ENCODE measurements at regions not wholly inside any gene's neighbourhood (a gene's known extent, or its start where the extent isn't known, plus 50 kb on each side); places are given as distances from the start of the nearest gene placed in this dataset.
"Not testable (repeated sequence)": the region's sequence is repeated elsewhere in the genome, so short reads cannot be mapped to it uniquely, and the experiment has no call there.

DNA sequence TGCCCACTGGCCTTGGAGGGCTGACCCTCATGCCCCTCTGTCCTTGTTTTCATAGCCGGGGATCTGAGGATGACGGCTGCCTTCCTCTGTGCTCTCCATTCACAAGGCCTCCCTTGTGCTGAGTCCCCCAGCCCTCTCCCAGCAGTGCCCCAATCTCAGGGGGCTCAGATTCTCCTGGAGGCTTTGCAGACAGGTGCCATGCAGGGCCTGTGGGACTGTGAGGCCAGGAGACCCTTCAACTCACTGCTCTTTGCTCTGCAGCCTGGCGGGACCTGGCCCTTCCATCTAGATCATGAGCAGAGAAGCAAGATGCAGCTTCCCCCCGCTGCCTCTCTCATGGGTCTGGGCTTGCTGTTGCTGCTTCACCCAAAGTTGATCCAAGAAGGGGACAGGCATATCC lies 356.0 kb downstream of the BCL11B start:
- no peak for DNase-seq (ENCODE audit: low read depth)

GRCh38 chr14:98916476-98916875 lies 355.5 kb downstream of the BCL11B start:
- no peak for DNase-seq (ENCODE audit: low read depth)

DNA sequence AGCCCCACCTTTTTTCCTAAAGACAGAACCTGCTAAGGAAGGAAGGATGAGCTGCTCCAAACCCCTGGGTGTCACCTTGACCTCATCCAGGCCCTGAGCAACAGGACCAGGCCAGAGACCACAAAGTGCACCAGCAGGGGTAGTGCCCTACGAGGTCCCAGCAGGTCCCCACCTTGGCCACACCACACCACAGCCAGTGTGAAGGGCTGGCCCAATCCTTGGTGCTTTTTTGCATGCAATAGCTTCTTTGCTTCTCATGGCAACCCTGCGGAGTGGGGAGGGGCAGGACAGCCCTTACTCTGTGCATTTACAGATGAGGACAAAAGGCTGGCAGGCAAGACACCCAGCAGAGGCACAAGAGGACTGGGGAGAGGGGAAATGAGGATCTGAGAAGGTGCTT lies 352.6 kb downstream of the BCL11B start:
- DNase-seq (ENCODE audit: low read depth), result no peak

DNA sequence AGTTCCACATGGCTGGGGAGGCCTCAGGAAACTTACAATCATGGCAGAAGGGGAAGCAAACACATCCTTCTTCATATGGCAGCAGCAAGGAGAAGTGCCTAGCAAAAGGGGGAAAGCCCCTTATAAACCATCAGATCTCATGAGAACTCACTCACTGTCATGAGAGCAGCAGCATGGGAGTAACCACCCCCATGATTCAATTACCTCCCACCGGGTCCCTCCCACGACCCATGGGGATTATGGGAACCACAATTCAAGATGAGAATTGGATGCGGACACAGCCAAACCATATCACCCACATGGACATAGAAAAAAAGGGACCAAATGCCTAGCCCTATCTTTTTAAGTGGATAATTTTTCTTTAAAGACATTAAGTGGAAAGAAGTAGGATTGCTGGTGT lies 350.7 kb downstream of the BCL11B start:
- DNase-seq (ENCODE audit: low read depth), result not testable (repeated sequence)

GRCh38 chr14:98923596-98923995 lies 348.4 kb downstream of the BCL11B start:
- no peak for DNase-seq (ENCODE audit: low read depth)

DNA sequence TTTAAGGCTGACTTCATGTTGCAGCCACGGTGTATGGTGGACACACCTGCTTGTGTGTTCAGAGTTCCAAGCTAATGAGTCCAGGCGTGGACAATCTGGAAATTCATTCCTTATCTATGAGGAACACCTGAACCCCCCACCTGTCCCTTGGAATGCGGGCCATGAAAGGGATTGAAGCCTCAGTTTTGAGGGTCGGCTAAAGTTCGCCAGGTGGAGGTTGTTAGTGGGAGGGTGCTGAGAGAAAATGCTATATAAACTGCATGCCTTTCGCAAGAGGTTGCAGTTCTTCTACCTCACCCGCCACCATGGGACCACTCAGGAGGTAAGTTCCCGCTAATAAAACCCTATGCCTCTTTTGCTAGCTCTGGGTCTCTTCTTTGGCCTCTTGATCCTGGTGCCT lies 348.0 kb downstream of the BCL11B start:
- no peak for DNase-seq (ENCODE audit: low read depth)

- DNase-seq (ENCODE audit: low read depth), result no peak
These were observed 346.5 kb downstream of the BCL11B start for GRCh38 chr14:98925354-98926040.

DNA sequence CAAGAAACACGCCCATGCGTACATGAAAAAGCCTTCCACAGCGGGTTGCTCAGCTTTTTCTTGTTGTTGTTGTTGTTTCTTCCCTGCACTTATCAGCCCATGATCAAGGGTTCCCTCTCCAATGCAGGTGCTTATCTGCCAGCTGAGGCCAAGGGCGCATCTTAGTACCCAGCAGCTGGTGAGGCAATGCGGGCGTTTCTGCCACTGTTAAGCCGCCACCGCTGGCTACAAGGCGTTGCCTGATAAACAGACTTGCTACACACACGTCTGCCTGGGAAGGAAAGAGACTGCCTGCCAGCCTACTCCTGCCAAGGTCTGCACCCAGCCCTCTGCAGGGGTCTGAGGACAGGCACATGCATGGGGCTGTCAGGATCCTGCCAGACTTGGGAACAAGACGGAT lies 345.9 kb downstream of the BCL11B start:
- no peak for DNase-seq (ENCODE audit: low read depth)

GRCh38 chr14:98926801-98927200 lies 345.2 kb downstream of the BCL11B start:
- no peak for DNase-seq (ENCODE audit: low read depth)

- no peak for DNase-seq (ENCODE audit: low read depth)
These were observed 344.0 kb downstream of the BCL11B start for GRCh38 chr14:98927986-98928385.

DNA sequence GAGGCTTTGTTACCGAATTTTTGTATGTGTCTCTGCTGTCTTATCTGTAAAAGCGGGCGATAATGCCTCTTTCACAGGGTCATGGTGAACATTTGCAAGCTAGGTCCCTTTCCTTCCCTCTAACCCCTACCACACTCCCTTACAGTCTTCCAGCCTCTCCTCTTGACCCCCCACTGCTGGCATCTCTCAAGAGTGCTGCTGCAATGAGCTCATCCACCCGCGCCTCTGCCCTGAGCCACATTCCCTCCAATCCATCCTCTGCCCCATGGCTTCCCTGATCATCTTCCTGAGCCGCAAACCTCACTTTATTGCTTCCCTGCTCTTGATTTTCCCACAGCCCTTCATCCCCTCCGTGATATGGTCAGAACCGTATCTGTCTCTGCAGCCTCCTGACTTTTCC lies 343.6 kb downstream of the BCL11B start:
- no peak for DNase-seq (ENCODE audit: low read depth)

- DNase-seq (ENCODE audit: low read depth), result no peak
These were observed 340.9 kb downstream of the BCL11B start for GRCh38 chr14:98931126-98931525.

DNA sequence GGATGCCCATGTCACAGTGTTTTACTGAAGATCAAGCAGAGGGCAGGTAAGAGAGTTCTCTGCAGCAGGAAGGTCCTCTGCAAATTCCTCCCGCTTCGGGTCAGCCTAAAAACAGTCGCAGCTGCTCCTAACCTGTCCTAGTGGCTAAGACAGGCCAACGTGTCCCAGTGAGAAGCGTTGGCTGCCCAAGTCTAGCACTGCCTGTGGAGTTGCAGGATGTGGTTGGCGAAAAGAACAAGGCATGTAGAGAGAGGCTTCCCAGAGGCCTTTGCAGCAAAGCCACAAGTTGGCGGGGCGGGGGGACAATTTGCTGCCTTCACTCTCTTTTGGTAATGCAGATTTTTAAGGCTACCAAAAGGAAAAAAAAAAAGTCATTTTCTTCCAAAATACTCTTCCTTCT lies 340.1 kb downstream of the BCL11B start:
- peak; percentile 25 for DNase-seq (ENCODE audit: low read depth)

DNA sequence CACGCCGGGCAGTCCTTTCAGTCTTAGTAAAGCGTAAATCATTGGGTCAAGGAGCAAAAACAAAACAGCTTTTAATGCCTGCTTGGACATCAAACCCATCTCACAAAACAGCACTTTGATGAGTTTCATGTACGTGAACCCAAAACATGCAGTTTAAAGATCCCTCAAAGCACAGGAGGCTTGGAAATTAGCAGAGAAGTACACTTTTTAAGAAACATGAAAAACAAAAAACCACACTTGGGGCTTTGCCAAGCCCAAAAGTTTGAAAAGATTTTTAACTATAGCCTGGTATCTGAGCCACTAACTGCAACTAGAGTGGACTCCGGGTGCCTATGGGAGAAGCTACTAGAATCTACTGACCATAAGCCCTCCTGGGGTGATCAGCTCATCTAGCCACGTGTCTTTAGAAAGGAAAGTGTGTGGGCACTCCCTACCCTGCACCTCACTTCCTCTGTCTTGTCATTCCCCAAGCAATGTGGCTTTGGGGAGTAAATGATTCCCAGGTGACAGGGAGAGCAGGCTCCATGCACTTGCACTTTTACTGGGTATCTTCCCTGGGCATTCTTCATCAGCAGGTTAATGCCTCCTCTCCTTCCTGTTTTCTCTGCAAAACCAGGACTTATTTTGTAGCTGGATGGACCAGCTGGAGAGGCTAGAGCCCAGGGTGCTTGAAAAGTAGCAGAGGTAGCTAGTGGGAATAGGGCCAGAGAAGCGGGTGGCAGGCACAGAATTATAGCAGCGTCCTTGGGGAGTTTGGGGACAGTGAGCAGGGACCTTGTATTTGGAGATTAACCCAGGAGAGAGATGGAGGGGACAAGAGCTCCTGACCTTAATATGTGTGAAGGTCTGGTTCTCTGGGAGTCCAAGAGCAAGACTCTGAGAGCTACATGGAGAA lies 339.3 kb downstream of the BCL11B start:
- DNase-seq (ENCODE audit: low read depth), result no peak

GRCh38 chr14:98934569-98934968 lies 337.4 kb downstream of the BCL11B start:
- not testable (repeated sequence) for DNase-seq (ENCODE audit: low read depth)

- DNase-seq (ENCODE audit: low read depth), result no peak
These were observed 336.1 kb downstream of the BCL11B start for GRCh38 chr14:98935921-98936320.

GRCh38 chr14:98937021-98937420 lies 335.0 kb downstream of the BCL11B start:
- no peak for DNase-seq (ENCODE audit: low read depth)

DNA sequence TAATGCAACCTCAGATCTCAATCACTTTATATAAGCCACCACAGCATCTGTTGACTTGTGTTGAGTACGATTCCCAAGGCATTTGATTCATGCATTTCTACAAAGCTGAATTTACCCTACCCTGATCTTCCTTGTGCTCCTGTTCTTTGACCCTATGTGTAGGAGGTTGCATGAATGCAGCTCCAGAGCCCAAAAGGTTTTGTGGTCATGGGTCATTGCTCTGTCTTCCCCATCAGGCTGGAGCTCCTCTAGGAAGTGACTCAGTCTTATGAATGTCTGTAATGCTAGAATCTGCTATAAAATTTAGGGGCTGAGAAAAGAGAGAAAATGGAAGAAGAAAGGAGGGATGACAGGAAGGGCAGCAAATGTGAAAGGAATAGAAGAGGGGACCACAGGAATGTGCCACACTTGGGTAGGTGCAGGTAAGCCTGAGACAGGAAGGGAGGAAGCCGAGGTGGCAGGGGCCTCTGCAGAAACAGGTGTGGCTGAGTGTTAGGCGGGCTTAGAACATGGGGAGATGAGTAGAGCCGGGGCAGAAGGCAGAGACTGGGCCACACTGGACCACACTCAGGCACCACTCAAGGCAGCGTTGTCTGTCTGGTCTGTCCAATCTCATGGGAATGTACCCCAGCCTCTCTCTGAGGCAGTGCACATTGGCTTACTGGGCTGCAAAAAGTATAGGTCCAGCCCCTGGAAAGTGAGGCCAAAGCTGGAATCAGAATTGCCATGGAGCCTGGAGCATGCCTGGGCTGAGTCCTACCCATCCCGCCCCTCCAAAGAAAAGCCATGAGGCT lies 334.1 kb downstream of the BCL11B start:
- DNase-seq (ENCODE audit: low read depth), result no peak

- no peak for DNase-seq (ENCODE audit: low read depth)
These were observed 331.1 kb downstream of the BCL11B start for GRCh38 chr14:98940693-98941437.

GRCh38 chr14:98941481-98941880 lies 330.5 kb downstream of the BCL11B start:
- no peak for DNase-seq (ENCODE audit: low read depth)

GRCh38 chr14:98943907-98944306 lies 328.1 kb downstream of the BCL11B start:
- no peak for DNase-seq (ENCODE audit: low read depth)

- no peak for DNase-seq (ENCODE audit: low read depth)
These were observed 327.0 kb downstream of the BCL11B start for GRCh38 chr14:98944989-98945388.
